OCI-LY1 (cell line): ENCODE measurements at regions not wholly inside any gene's neighbourhood (a gene's known extent, or its start where the extent isn't known, plus 50 kb on each side); places are given as distances from the start of the nearest gene placed in this dataset.
"Not testable (repeated sequence)": the region's sequence is repeated elsewhere in the genome, so short reads cannot be mapped to it uniquely, and the experiment has no call there.

Source experiments
- EZH2 ChIP-seq: fragments of 200-600 bp; sonication (generic), shearing (Covaris generic); IDR thresholded peaks from 2 replicates; pipeline ENCODE4 v1.8.0; 2017; ENCODE audit warnings: borderline replicate concordance, mixed run types, mild to moderate bottlenecking, antibody characterized with exemption, low read length, moderate library complexity, mixed read lengths
- TF ChIP-seq, protein P1 (sequence below): fragments of 200-600 bp; sonication (generic), shearing (Covaris generic); IDR thresholded peaks from 2 replicates; pipeline ENCODE4 v1.5.1; 2017; ENCODE audit warnings: mild to moderate bottlenecking, antibody characterized with exemption, low read length, moderate library complexity, mixed read lengths

DNA sequence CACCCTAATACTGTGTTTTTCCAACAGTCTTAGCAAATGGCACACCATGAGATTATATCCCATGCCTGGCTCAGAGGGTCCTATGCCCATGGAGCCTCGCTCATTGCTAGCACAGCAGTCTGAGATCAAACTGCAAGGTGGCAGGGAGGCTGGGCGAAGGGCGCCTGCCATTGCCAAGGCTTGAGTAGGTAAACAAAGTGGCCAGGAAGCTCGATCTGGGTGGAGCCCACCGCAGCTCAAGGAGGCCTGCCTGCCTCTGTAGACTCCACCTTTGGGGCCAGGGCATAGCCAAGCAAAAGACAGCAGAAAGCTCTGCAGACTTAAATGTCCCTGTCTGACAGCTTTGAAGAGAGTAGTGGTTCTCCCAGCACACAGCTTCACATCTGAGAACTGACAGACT lies 188.2 kb upstream of the ADGRL3 start:
- TF ChIP-seq, protein P1, sequence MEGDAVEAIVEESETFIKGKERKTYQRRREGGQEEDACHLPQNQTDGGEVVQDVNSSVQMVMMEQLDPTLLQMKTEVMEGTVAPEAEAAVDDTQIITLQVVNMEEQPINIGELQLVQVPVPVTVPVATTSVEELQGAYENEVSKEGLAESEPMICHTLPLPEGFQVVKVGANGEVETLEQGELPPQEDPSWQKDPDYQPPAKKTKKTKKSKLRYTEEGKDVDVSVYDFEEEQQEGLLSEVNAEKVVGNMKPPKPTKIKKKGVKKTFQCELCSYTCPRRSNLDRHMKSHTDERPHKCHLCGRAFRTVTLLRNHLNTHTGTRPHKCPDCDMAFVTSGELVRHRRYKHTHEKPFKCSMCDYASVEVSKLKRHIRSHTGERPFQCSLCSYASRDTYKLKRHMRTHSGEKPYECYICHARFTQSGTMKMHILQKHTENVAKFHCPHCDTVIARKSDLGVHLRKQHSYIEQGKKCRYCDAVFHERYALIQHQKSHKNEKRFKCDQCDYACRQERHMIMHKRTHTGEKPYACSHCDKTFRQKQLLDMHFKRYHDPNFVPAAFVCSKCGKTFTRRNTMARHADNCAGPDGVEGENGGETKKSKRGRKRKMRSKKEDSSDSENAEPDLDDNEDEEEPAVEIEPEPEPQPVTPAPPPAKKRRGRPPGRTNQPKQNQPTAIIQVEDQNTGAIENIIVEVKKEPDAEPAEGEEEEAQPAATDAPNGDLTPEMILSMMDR: not testable (repeated sequence)
- not testable (repeated sequence) for TF ChIP-seq EZH2
